NT2/D1 (cell line): ENCODE measurements at regions not wholly inside any gene's neighbourhood (a gene's known extent, or its start where the extent isn't known, plus 50 kb on each side); places are given as distances from the start of the nearest gene placed in this dataset.

Experiments used
- SUZ12 ChIP-seq: IDR thresholded peaks from 2 replicates; pipeline ENCODE4 v1.6.1; 2011; ENCODE audit not compliant: insufficient read length, insufficient read depth; ENCODE audit errors: extremely low read depth
- YY1 ChIP-seq: IDR thresholded peaks from 2 replicates; pipeline ENCODE4 v1.6.1; 2011; ENCODE audit not compliant: insufficient read length, insufficient read depth
- ZNF274 ChIP-seq: IDR thresholded peaks from 2 replicates; pipeline ENCODE4 v1.6.1; 2011; ENCODE audit warnings: mild to moderate bottlenecking, low read depth, low read length

DNA sequence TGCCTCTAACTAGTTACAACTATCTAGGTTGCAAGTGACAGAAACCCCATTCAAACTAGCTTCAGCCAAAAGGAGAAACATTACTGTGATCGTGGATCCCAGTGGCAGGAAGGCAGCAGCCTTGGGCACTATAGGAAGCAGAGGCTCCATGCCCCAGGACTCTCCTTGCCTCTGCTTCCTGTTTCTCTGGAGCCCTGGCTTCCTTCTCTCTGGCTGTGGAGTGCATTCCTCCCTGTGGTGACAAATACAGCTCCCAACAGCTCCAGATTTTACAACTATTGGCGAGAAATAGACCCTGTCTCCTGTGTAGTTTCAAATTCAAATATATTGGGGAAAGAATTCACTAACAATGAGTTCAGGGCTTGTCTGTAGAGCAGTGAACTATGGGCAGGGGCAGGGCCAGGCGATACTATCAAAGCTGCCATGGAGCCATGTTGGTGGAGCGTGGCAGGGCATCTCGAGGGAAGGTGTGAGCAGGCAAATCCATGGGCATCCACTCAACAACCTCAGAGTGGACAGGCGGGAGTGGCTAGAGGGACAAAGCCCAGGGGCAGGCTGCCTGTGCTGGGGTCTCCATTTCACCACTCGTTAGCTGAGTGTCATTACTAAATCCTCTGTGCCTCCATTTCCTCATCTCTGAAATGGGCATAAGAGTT is 189.5 kb downstream of the ERCC6L2 start:
- TF ChIP-seq ZNF274, result no peak
- TF ChIP-seq YY1, result no peak
- TF ChIP-seq SUZ12, result no peak
